GM12878 (cell line): ENCODE measurements at regions not wholly inside any gene's neighbourhood (a gene's known extent, or its start where the extent isn't known, plus 50 kb on each side); places are given as distances from the start of the nearest gene placed in this dataset.

Source experiments
- ATAC-seq: fragments of 200-7000 bp; cut with Tn5 transposase; 3 replicates; pipeline ENCODE4 v1.9.1; 2020; ENCODE audit warnings: mild to moderate bottlenecking, moderate library complexity
- BruUV-seq: library from RNA; stranded (reverse); fragments of 400-500 nt; replicated peaks from 2 replicates; lab custom pipeline; 2021; lab: Mats Ljungman, UMichigan
- CTCF ChIA-PET: fragments of 300-600 bp; sonication (Branson Sonifier 250); formaldehyde crosslinking; extraction: SDS; loops from one replicate; lab custom pipeline; 2021; ENCODE audit warnings: inconsistent platforms; lab: Yijun Ruan, JAX
- POLR2A ChIA-PET: fragments of 350-600 bp; formaldehyde crosslinking; extraction: SDS; loops from one replicate; lab custom pipeline; 2021; ENCODE audit warnings: inconsistent platforms; lab: Charles Lee
- RAD21 ChIA-PET: fragments of 300-600 bp; sonication (Branson Sonifier 250); formaldehyde crosslinking; loops from one replicate; lab custom pipeline; 2023; ENCODE audit warnings: antibody characterized with exemption; ENCODE audit not compliant: unreplicated experiment; lab: Charles Lee
- SMC1A ChIA-PET: fragments of 300-600 bp; sonication (Branson Sonifier 250); formaldehyde crosslinking; loops from one replicate; lab custom pipeline; 2023; ENCODE audit not compliant: unreplicated experiment, uncharacterized antibody; lab: Charles Lee
- DNase-seq: peaks from one replicate; pipeline ENCODE4 v3.0.0-alpha.2; 2011; ENCODE audit warnings: low read depth, low spot score
- FAIRE-seq: peaks from 3 replicates; lab custom pipeline; 2011; peaks lifted over from hg19 to GRCh38; lab: Jason Lieb, UNC
- H2AFZ ChIP-seq: 2 replicates; pipeline ENCODE4 v1.6.0; 2011; ENCODE audit warnings: low read depth, low read length, control low read depth; ENCODE audit not compliant: control insufficient read depth
- H3K27ac ChIP-seq: 2 replicates; pipeline ENCODE4 v1.5.1; 2011; ENCODE audit warnings: control low read depth; ENCODE audit not compliant: control insufficient read depth, insufficient read depth
- H3K27me3 ChIP-seq, 2 experiments: replicated peaks in 1 of 2; 2 replicates each; pipeline versions ENCODE4 v1.6.0 to v1.6.1; 2011; ENCODE audit warnings: low read length in 1 of 2; ENCODE audit not compliant: control insufficient read depth in 2 of 2, insufficient read depth in 2 of 2
- H3K36me3 ChIP-seq, 2 experiments: 2 replicates each; pipeline ENCODE4 v1.5.1; 2011; ENCODE audit warnings: low read length in 1 of 2; ENCODE audit not compliant: control insufficient read depth in 2 of 2, insufficient read depth in 2 of 2
- H3K4me1 ChIP-seq: 2 replicates; pipeline ENCODE4 v1.6.1; 2011; ENCODE audit warnings: mild to moderate bottlenecking, low read length, moderate library complexity, mixed read lengths; ENCODE audit not compliant: control insufficient read depth, insufficient read depth
- H3K4me2 ChIP-seq: 2 replicates; pipeline ENCODE4 v1.6.0; 2011; ENCODE audit warnings: control low read depth; ENCODE audit not compliant: control insufficient read depth, insufficient read depth
- H3K4me3 ChIP-seq: fragments of 200-600 bp; sonication (generic); 2 replicates; pipeline ENCODE4 v1.5.1; 2016
- H3K79me2 ChIP-seq: 2 replicates; pipeline ENCODE4 v1.6.0; 2011; ENCODE audit warnings: low read length; ENCODE audit not compliant: control insufficient read depth, insufficient read depth
- H3K9ac ChIP-seq: 2 replicates; pipeline ENCODE4 v1.8.0; 2011; ENCODE audit warnings: low read length, control low read depth, mixed read lengths; ENCODE audit not compliant: control insufficient read depth, insufficient read depth
- H3K9me3 ChIP-seq: replicated peaks from 3 replicates; pipeline ENCODE4 v1.5.1; 2011; ENCODE audit warnings: mild to moderate bottlenecking, low read length; ENCODE audit not compliant: control insufficient read depth, insufficient read depth
- H4K20me1 ChIP-seq: 2 replicates; pipeline ENCODE4 v1.6.0; 2011; ENCODE audit not compliant: control insufficient read depth, insufficient read depth
- ASH2L ChIP-seq: fragments of 300-600, 200-600 bp; sonication (generic); IDR thresholded peaks from 2 replicates; pipeline ENCODE4 v1.6.1; 2017; ENCODE audit warnings: low read depth, mild to moderate bottlenecking, borderline replicate concordance
- ATF7 ChIP-seq: fragments of 450-650 bp; IDR thresholded peaks from 2 replicates; pipeline ENCODE4 v1.6.1; 2016; ENCODE audit warnings: low read depth, mild to moderate bottlenecking
- CBX5 ChIP-seq: sonication (generic); IDR thresholded peaks from 2 replicates; pipeline ENCODE4 v1.6.1; 2016; ENCODE audit warnings: low read depth, moderate library complexity, mild to moderate bottlenecking, inconsistent platforms
- CHD2 ChIP-seq: IDR thresholded peaks from 2 replicates; pipeline ENCODE4 v1.6.1; 2011; ENCODE audit warnings: low read depth, low read length, improper control_type of control experiment, borderline replicate concordance
- FOS ChIP-seq: IDR thresholded peaks from 3 replicates; pipeline ENCODE4 v1.6.1; 2011; ENCODE audit warnings: borderline replicate concordance; ENCODE audit not compliant: insufficient read length; ENCODE audit errors: extremely low read depth
- GABPA ChIP-seq: IDR thresholded peaks from 2 replicates; pipeline ENCODE4 v1.6.1; 2014; ENCODE audit warnings: antibody characterized with exemption, low read depth, mild to moderate bottlenecking, inconsistent platforms
- IKZF2 ChIP-seq, 2 experiments: fragments of 450-650 bp; IDR thresholded peaks; 2 replicates each; pipeline ENCODE4 v1.6.1; 2017; ENCODE audit warnings: mild to moderate bottlenecking in 2 of 2, moderate library complexity in 2 of 2
- LARP7 ChIP-seq: fragments of 450-650 bp; IDR thresholded peaks from 2 replicates; pipeline ENCODE4 v1.6.1; 2017; ENCODE audit warnings: mild to moderate bottlenecking
- MEF2B ChIP-seq: fragments of 450-650 bp; IDR thresholded peaks from 2 replicates; pipeline ENCODE4 v1.6.1; 2018; ENCODE audit warnings: mild to moderate bottlenecking, moderate library complexity; ENCODE audit not compliant: partially characterized antibody, poor library complexity, severe bottlenecking
- MTA2 ChIP-seq: fragments of 450-650 bp; IDR thresholded peaks from 2 replicates; pipeline ENCODE4 v1.6.1; 2016; ENCODE audit warnings: low read depth, mild to moderate bottlenecking, moderate library complexity
- MXI1 ChIP-seq: fragments of 150-350 bp; IDR thresholded peaks from 2 replicates; pipeline ENCODE4 v1.6.1; 2011; ENCODE audit warnings: low read depth, mild to moderate bottlenecking, inconsistent platforms, low read length, improper control_type of control experiment
- MYB ChIP-seq: fragments of 150-350 bp; IDR thresholded peaks from 2 replicates; pipeline ENCODE4 v1.6.1; 2014; ENCODE audit warnings: mild to moderate bottlenecking, low read depth, low read length, borderline replicate concordance
- NBN ChIP-seq: fragments of 450-650 bp; IDR thresholded peaks from 2 replicates; pipeline ENCODE4 v1.6.1; 2016
- NR2F1 ChIP-seq: fragments of 450-650 bp; conservative IDR thresholded peaks from 2 replicates; pipeline ENCODE4 v1.6.1; 2017; ENCODE audit warnings: mild to moderate bottlenecking
- SREBF2 ChIP-seq: IDR thresholded peaks from 2 replicates; pipeline ENCODE4 v1.6.1; 2012; ENCODE audit warnings: mild to moderate bottlenecking, low read length
- TAF1 ChIP-seq: IDR thresholded peaks from 2 replicates; pipeline ENCODE4 v1.6.1; 2011; ENCODE audit warnings: mild to moderate bottlenecking, low read depth, low read length, borderline replicate concordance
- ZNF622 ChIP-seq: fragments of 450-650 bp; IDR thresholded peaks from 2 replicates; pipeline ENCODE4 v1.6.1; 2017; ENCODE audit warnings: mild to moderate bottlenecking, inconsistent platforms
- whole genome bisulfite sequencing: methylation state at CpG from one replicate; pipeline ENCODE4 v1.1.6; 2016; ENCODE audit warnings: low lambda C conversion rate; ENCODE audit not compliant: insufficient replicate concordance, insufficient coverage; ENCODE audit errors: missing lambda C conversion rate; 5-methylcytosine and 5-hydroxymethylcytosine counted together
- in situ Hi-C: fragments of 300-500 bp; cut with MboI; formaldehyde crosslinking; loops from 9 replicates; pipeline ENCODE4 v1.14.3; 2018; ENCODE audit warnings: mixed read lengths
- intact Hi-C: fragments of 100-400 bp; cut with micrococcal nuclease; formaldehyde crosslinking; loops from one replicate; pipeline ENCODE4 v1.14.2; 2022; ENCODE audit not compliant: unreplicated experiment
- TF ChIP-seq, protein P1 (sequence below): fragments of 450-650 bp; IDR thresholded peaks from 2 replicates; pipeline ENCODE4 v1.6.1; 2017; ENCODE audit warnings: low read depth, mild to moderate bottlenecking, moderate library complexity
- TF ChIP-seq, protein P2 (sequence below): fragments of 450-650 bp; formaldehyde crosslinking; IDR thresholded peaks from 2 replicates; pipeline ENCODE4 v1.5.0; 2022; ENCODE audit warnings: mild to moderate bottlenecking, missing genetic modification characterization
- TF ChIP-seq, protein P3 (sequence below), 3 experiments: IDR thresholded peaks in 2 of 3; conservative IDR thresholded peaks in 1 of 3; 2 replicates each; pipeline ENCODE4 v1.5.1; 2011; ENCODE audit warnings: low read depth in 3 of 3, low read length in 3 of 3, mild to moderate bottlenecking in 3 of 3, control low read depth in 2 of 3, moderate library complexity in 2 of 3, inconsistent platforms in 1 of 3, mixed read lengths in 1 of 3; ENCODE audit not compliant: control insufficient read depth in 2 of 3, insufficient read depth in 1 of 3; ENCODE audit errors: extremely low read depth in 1 of 3

DNA sequence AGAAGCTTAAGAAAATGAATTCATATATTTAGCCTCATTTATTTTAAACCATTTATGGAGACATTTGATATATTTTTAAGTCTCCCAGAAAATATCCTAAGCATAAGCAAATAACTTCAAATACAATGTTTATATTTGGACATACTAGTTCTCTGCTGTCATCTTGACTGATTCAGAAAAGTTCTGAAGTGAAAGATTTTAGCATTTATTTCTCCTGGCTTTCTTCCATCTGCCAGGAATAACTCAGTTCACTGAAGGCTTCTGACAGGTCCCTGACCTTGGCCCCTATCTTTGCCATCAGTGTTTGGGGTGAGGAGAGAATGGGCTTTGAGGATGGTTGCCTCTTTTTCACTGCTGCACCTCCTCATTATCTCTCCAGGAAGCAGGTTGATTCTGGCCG is 115.7 kb downstream of the SLIT2 start (continued):
- TF ChIP-seq, protein P1, sequence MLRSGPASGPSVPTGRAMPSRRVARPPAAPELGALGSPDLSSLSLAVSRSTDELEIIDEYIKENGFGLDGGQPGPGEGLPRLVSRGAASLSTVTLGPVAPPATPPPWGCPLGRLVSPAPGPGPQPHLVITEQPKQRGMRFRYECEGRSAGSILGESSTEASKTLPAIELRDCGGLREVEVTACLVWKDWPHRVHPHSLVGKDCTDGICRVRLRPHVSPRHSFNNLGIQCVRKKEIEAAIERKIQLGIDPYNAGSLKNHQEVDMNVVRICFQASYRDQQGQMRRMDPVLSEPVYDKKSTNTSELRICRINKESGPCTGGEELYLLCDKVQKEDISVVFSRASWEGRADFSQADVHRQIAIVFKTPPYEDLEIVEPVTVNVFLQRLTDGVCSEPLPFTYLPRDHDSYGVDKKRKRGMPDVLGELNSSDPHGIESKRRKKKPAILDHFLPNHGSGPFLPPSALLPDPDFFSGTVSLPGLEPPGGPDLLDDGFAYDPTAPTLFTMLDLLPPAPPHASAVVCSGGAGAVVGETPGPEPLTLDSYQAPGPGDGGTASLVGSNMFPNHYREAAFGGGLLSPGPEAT = no peak
- TF ChIP-seq TAF1 (no peak), LARP7 (no peak), SREBF2 (no peak), CBX5 (no peak), MEF2B (no peak), FOS (no peak), ATF7 (no peak), NBN (no peak), GABPA (no peak)

DNA sequence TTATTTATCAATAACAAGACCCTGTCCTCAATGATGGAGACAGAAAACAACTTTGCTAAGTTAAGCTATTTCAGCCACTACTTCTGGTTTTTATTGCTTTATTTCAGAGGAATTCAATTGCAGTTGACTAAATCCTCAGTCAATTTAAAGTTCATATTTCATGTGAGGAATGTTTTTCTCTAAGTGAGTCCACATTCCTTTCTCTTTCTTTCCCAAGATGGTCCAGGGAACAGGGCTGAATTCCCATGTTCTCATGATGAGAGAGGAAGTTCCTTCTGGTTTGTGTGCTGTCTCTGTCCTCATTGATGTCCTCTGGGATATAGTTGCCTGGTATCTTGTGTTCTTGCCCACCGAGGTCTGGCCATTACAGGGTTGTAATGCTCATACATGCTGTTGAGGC is 117.2 kb downstream of the SLIT2 start:
- Histone ChIP-seq H3K4me2 (no peak overlapping the region), H2AFZ (no peak overlapping the region), H3K36me3 (no peaks in the 10 kb centered on the region), H3K27me3 (no peaks in the 10 kb centered on the region), H3K79me2 (no peaks in the 10 kb centered on the region), H3K27ac (no peak overlapping the region), H3K9me3 (no peaks in the 10 kb centered on the region), H3K9ac (no peak overlapping the region), H4K20me1 (no peaks in the 10 kb centered on the region), H3K4me3 (no peak overlapping the region), H3K4me1 (no peaks in the 10 kb centered on the region)
- SMC1A ChIA-PET = interaction anchor here (1.3 kb wide), 1 partner anchor 10 kb away, joined by 3 read pairs; no protein-coding TSS in a partner anchor
- DNase-seq (no peak), ATAC-seq (no peak), FAIRE-seq (no peak)
- intact Hi-C loops (no loop called here), in situ Hi-C loops (no loop called here)
- RAD21 ChIA-PET = no interaction called here
- BruUV-seq = no TSS peak
- POLR2A ChIA-PET = no interaction called here
- CTCF ChIA-PET = no interaction called here
- 0% methylated on average over 1 of the region's 1 CpG for WGBS
- TF ChIP-seq MTA2 (no peak), MXI1 (no peak), IKZF2 (IDR thresholded peaks at IDR 0.05) (no peak), ZNF622 (no peak), MYB (no peak), NR2F1 (no peak), CHD2 (no peak), ASH2L (no peak)
- TF ChIP-seq, protein P2, sequence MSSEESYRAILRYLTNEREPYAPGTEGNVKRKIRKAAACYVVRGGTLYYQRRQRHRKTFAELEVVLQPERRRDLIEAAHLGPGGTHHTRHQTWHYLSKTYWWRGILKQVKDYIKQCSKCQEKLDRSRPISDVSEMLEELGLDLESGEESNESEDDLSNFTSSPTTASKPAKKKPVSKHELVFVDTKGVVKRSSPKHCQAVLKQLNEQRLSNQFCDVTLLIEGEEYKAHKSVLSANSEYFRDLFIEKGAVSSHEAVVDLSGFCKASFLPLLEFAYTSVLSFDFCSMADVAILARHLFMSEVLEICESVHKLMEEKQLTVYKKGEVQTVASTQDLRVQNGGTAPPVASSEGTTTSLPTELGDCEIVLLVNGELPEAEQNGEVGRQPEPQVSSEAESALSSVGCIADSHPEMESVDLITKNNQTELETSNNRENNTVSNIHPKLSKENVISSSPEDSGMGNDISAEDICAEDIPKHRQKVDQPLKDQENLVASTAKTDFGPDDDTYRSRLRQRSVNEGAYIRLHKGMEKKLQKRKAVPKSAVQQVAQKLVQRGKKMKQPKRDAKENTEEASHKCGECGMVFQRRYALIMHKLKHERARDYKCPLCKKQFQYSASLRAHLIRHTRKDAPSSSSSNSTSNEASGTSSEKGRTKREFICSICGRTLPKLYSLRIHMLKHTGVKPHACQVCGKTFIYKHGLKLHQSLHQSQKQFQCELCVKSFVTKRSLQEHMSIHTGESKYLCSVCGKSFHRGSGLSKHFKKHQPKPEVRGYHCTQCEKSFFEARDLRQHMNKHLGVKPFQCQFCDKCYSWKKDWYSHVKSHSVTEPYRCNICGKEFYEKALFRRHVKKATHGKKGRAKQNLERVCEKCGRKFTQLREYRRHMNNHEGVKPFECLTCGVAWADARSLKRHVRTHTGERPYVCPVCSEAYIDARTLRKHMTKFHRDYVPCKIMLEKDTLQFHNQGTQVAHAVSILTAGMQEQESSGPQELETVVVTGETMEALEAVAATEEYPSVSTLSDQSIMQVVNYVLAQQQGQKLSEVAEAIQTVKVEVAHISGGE (CRISPR knock-in tag) = no peak
- TF ChIP-seq, protein P3, sequence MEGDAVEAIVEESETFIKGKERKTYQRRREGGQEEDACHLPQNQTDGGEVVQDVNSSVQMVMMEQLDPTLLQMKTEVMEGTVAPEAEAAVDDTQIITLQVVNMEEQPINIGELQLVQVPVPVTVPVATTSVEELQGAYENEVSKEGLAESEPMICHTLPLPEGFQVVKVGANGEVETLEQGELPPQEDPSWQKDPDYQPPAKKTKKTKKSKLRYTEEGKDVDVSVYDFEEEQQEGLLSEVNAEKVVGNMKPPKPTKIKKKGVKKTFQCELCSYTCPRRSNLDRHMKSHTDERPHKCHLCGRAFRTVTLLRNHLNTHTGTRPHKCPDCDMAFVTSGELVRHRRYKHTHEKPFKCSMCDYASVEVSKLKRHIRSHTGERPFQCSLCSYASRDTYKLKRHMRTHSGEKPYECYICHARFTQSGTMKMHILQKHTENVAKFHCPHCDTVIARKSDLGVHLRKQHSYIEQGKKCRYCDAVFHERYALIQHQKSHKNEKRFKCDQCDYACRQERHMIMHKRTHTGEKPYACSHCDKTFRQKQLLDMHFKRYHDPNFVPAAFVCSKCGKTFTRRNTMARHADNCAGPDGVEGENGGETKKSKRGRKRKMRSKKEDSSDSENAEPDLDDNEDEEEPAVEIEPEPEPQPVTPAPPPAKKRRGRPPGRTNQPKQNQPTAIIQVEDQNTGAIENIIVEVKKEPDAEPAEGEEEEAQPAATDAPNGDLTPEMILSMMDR (IDR thresholded peaks at IDR 0.05 in 2 of 3, conservative IDR thresholded peaks at IDR 0.05 in 1 of 3; ENCODE audit: control insufficient read depth in 2 of 3, extremely low read depth in 1 of 3, insufficient read depth in 1 of 3, low read depth in 3 of 3, low read length in 3 of 3) = no peak
